ENCODE measurements at regions not wholly inside any gene's neighbourhood (a gene's known extent, or its start where the extent isn't known, plus 50 kb on each side); places are given as distances from the start of the nearest gene placed in this dataset.

- no peak overlapping the region for H3K9ac ChIP-seq (ENCODE audit: low read length)
- no peak for TF ChIP-seq POLR2AphosphoS5 (IDR thresholded peaks at IDR 0.05)
- TF ChIP-seq, protein P1, sequence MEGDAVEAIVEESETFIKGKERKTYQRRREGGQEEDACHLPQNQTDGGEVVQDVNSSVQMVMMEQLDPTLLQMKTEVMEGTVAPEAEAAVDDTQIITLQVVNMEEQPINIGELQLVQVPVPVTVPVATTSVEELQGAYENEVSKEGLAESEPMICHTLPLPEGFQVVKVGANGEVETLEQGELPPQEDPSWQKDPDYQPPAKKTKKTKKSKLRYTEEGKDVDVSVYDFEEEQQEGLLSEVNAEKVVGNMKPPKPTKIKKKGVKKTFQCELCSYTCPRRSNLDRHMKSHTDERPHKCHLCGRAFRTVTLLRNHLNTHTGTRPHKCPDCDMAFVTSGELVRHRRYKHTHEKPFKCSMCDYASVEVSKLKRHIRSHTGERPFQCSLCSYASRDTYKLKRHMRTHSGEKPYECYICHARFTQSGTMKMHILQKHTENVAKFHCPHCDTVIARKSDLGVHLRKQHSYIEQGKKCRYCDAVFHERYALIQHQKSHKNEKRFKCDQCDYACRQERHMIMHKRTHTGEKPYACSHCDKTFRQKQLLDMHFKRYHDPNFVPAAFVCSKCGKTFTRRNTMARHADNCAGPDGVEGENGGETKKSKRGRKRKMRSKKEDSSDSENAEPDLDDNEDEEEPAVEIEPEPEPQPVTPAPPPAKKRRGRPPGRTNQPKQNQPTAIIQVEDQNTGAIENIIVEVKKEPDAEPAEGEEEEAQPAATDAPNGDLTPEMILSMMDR (IDR thresholded peaks at IDR 0.05; ENCODE audit: poor library complexity, severe bottlenecking): no peak
- no peaks in the 10 kb centered on the region for H3K9me2 ChIP-seq (ENCODE audit: insufficient read depth, low read length)
- no peak overlapping the region for H3K4me3 ChIP-seq (ENCODE audit: low read length)
- H3K79me2 ChIP-seq (replicated peaks; ENCODE audit: insufficient read depth, low read length): no peaks in the 10 kb centered on the region
- no peaks in the 10 kb centered on the region for H3K27me3 ChIP-seq (ENCODE audit: insufficient read depth, low read depth, low read length)
- H3K27ac ChIP-seq (ENCODE audit: low read length): no peak overlapping the region
- no peaks in the 10 kb centered on the region for H4K20me1 ChIP-seq (ENCODE audit: insufficient read depth)
- H3K4me2 ChIP-seq (ENCODE audit: low read length): no peak overlapping the region
- no peaks in the 10 kb centered on the region for H3K36me3 ChIP-seq (ENCODE audit: insufficient read depth, low read length)
- H3F3A ChIP-seq (ENCODE audit: insufficient read depth, low read length, poor library complexity, severe bottlenecking): no peaks in the 10 kb centered on the region
- no peaks in the 10 kb centered on the region for H3K9me3 ChIP-seq (ENCODE audit: low read length)
- no peak overlapping the region for H2AFZ ChIP-seq (ENCODE audit: low read depth, low read length)
Observed at GRCh38 chr7:17534348-17534747, 235.9 kb downstream of the AHR start.

GRCh38 chr7:17535776-17536175 lies 237.3 kb downstream of the AHR start:
- no peak overlapping the region for H2AFZ ChIP-seq (ENCODE audit: low read depth, low read length)
- H3K36me3 ChIP-seq (ENCODE audit: insufficient read depth, low read length): no peaks in the 10 kb centered on the region
- no peak overlapping the region for H3K4me2 ChIP-seq (ENCODE audit: low read length)
- H3K27ac ChIP-seq (ENCODE audit: low read length): no peak overlapping the region
- no peak overlapping the region for H3K9ac ChIP-seq (ENCODE audit: low read length)
- H3K9me3 ChIP-seq (ENCODE audit: low read length): no peaks in the 10 kb centered on the region
- no peaks in the 10 kb centered on the region for H4K20me1 ChIP-seq (ENCODE audit: insufficient read depth)
- H3K79me2 ChIP-seq (replicated peaks; ENCODE audit: insufficient read depth, low read length): no peaks in the 10 kb centered on the region
- no peak overlapping the region for H3K4me3 ChIP-seq (ENCODE audit: low read length)
- no peaks in the 10 kb centered on the region for H3K9me2 ChIP-seq (ENCODE audit: insufficient read depth, low read length)
- no peak for TF ChIP-seq RAD21 (conservative IDR thresholded peaks at IDR 0.05)
- TF ChIP-seq MXI1 (conservative IDR thresholded peaks at IDR 0.05; ENCODE audit: poor library complexity, severe bottlenecking): no peak
- TF ChIP-seq REST (IDR thresholded peaks at IDR 0.05; ENCODE audit: borderline replicate concordance): no peak
- no peak for TF ChIP-seq EP300 (conservative IDR thresholded peaks at IDR 0.05; ENCODE audit: poor library complexity, severe bottlenecking)
- H3F3A ChIP-seq (ENCODE audit: insufficient read depth, low read length, poor library complexity, severe bottlenecking): no peaks in the 10 kb centered on the region
- no peaks in the 10 kb centered on the region for H3K27me3 ChIP-seq (ENCODE audit: insufficient read depth, low read depth, low read length)

DNA sequence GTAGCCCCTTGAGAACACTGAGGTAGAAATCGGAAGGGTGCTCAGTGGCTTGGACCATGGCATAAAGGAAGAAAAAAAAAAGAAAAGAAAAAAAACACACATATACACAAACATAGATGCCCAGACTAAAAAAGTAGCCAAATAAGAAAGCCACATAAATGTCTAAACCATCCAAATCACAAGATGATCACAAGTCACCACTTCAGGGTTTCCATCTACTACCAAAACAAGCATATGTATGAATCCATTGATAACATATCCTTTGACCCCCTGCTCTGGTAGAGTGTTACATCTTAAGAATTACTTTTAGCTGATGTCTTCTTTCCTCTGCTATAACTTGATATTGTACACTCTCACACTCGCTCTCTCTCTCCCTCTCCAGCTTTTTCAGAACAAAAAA lies 245.9 kb downstream of the AHR start:
- H3K9me3 ChIP-seq (ENCODE audit: low read length): no peaks in the 10 kb centered on the region
- TF ChIP-seq RAD21 (conservative IDR thresholded peaks at IDR 0.05) (no peak), EZH2 (IDR thresholded peaks at IDR 0.05; ENCODE audit: borderline replicate concordance, insufficient read depth, low read length, poor library complexity, severe bottlenecking) (no peak), REST (IDR thresholded peaks at IDR 0.05; ENCODE audit: borderline replicate concordance) (no peak), SMC3 (conservative IDR thresholded peaks at IDR 0.05; ENCODE audit: poor library complexity) (no peak), MXI1 (conservative IDR thresholded peaks at IDR 0.05; ENCODE audit: poor library complexity, severe bottlenecking) (no peak), POLR2AphosphoS5 (IDR thresholded peaks at IDR 0.05) (no peak), EP300 (conservative IDR thresholded peaks at IDR 0.05; ENCODE audit: poor library complexity, severe bottlenecking) (no peak), TAF1 (IDR thresholded peaks at IDR 0.05; ENCODE audit: low read depth) (no peak)
- TF ChIP-seq, protein P1 (IDR thresholded peaks at IDR 0.05; ENCODE audit: poor library complexity, severe bottlenecking): no peak
- H3K9me2 ChIP-seq (ENCODE audit: insufficient read depth, low read length): no peaks in the 10 kb centered on the region
- no peak overlapping the region for H3K4me2 ChIP-seq (ENCODE audit: low read length)
- H3K79me2 ChIP-seq (replicated peaks; ENCODE audit: insufficient read depth, low read length): no peaks in the 10 kb centered on the region
- no peak overlapping the region for H3K9ac ChIP-seq (ENCODE audit: low read length)
- H3K4me3 ChIP-seq (ENCODE audit: low read length): no peak overlapping the region
- no peaks in the 10 kb centered on the region for H3F3A ChIP-seq (ENCODE audit: insufficient read depth, low read length, poor library complexity, severe bottlenecking)
- H3K36me3 ChIP-seq (ENCODE audit: insufficient read depth, low read length): no peaks in the 10 kb centered on the region
- H4K20me1 ChIP-seq (ENCODE audit: insufficient read depth): no peaks in the 10 kb centered on the region
- H3K27me3 ChIP-seq (ENCODE audit: insufficient read depth, low read depth, low read length): no peaks in the 10 kb centered on the region
- no peak overlapping the region for H2AFZ ChIP-seq (ENCODE audit: low read depth, low read length)
- H3K27ac ChIP-seq (ENCODE audit: low read length): no peak overlapping the region
